ENCODE measurements at regions not wholly inside any gene's neighbourhood (a gene's known extent, or its start where the extent isn't known, plus 50 kb on each side); places are given as distances from the start of the nearest gene placed in this dataset.

GRCh38 chr3:65083240-65083639 is 395.4 kb upstream of the ADAMTS9 start:
- no peak overlapping the region for H3K27ac Mint-ChIP-seq
- no peak for ATAC-seq (ENCODE audit: low read depth)
- ChIA-PET CTCF (interaction anchor here (0.6 kb wide), 1 partner anchor 100 kb away, joined by 3 read pairs; no protein-coding TSS in a partner anchor), POLR2A (no interaction called here)
- no peak overlapping the region for H3K4me3 Mint-ChIP-seq
- no peak for DNase-seq
- TF ChIP-seq, protein P1, sequence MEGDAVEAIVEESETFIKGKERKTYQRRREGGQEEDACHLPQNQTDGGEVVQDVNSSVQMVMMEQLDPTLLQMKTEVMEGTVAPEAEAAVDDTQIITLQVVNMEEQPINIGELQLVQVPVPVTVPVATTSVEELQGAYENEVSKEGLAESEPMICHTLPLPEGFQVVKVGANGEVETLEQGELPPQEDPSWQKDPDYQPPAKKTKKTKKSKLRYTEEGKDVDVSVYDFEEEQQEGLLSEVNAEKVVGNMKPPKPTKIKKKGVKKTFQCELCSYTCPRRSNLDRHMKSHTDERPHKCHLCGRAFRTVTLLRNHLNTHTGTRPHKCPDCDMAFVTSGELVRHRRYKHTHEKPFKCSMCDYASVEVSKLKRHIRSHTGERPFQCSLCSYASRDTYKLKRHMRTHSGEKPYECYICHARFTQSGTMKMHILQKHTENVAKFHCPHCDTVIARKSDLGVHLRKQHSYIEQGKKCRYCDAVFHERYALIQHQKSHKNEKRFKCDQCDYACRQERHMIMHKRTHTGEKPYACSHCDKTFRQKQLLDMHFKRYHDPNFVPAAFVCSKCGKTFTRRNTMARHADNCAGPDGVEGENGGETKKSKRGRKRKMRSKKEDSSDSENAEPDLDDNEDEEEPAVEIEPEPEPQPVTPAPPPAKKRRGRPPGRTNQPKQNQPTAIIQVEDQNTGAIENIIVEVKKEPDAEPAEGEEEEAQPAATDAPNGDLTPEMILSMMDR (IDR thresholded peaks at IDR 0.05): no peak
- H3K9me3 Mint-ChIP-seq: peaks cover 8% of the 10 kb centered on the region
- no peaks in the 10 kb centered on the region for H3K27me3 Mint-ChIP-seq
- H3K36me3 Mint-ChIP-seq (ENCODE audit: low read depth): no peaks in the 10 kb centered on the region
- intact Hi-C loops (cut with micrococcal nuclease): no loop called here
- no peaks in the 10 kb centered on the region for H3K4me1 Mint-ChIP-seq

DNA sequence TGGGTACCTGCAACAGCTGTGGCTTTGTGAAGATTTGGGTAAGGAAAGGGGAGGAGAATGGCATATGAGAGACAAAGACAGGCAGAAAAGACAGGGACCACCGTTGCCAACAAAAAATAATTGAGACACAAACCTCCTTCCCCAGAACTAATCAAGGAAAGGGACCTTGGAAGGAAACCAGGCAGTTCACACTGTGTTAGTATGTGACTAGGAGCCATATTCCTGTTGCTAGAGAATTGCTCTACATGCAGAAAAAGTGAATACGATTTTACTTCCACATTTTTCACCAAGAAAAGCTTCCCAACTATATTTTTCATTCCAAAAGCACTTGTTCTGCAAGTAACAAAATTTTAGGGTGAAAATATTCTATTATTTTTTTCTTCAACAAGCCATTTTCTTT is 393.7 kb upstream of the ADAMTS9 start:
- no peaks in the 10 kb centered on the region for H3K36me3 Mint-ChIP-seq (ENCODE audit: low read depth)
- intact Hi-C loops (cut with micrococcal nuclease): no loop called here
- peaks cover 6% of the 10 kb centered on the region for H3K9me3 Mint-ChIP-seq

GRCh38 chr3:65080432-65080831 is 392.6 kb upstream of the ADAMTS9 start:
- intact Hi-C loops (cut with micrococcal nuclease): no loop called here
- no peaks in the 10 kb centered on the region for H3K27me3 Mint-ChIP-seq
- no peaks in the 10 kb centered on the region for H3K4me1 Mint-ChIP-seq
- DNase-seq (no peak), ATAC-seq (ENCODE audit: low read depth) (no peak)
- no peak overlapping the region for H3K4me3 Mint-ChIP-seq
- ChIA-PET CTCF (no interaction called here), POLR2A (no interaction called here)
- TF ChIP-seq, protein P1 (IDR thresholded peaks at IDR 0.05): no peak
- peaks cover 10% of the 10 kb centered on the region for H3K9me3 Mint-ChIP-seq
- H3K27ac Mint-ChIP-seq: no peak overlapping the region
- H3K36me3 Mint-ChIP-seq (ENCODE audit: low read depth): no peaks in the 10 kb centered on the region

More for the DNA sequence above, 393.7 kb upstream of the ADAMTS9 start:
- H3K4me3 Mint-ChIP-seq: no peak overlapping the region
- CTCF ChIA-PET: no interaction called here
- H3K4me1 Mint-ChIP-seq: no peaks in the 10 kb centered on the region
- ATAC-seq (ENCODE audit: low read depth) (no peak), DNase-seq (no peak)
- POLR2A ChIA-PET: no interaction called here
- TF ChIP-seq, protein P1 (IDR thresholded peaks at IDR 0.05): no peak
- H3K27me3 Mint-ChIP-seq: no peaks in the 10 kb centered on the region
- no peak overlapping the region for H3K27ac Mint-ChIP-seq

GRCh38 chr3:65079560-65079959 is 391.8 kb upstream of the ADAMTS9 start:
- Mint-ChIP-seq H3K4me1 (no peaks in the 10 kb centered on the region), H3K4me3 (no peak overlapping the region), H3K9me3 (peaks cover 7% of the 10 kb centered on the region), H3K27me3 (no peaks in the 10 kb centered on the region), H3K27ac (no peak overlapping the region), H3K36me3 (ENCODE audit: low read depth) (no peaks in the 10 kb centered on the region)
- CTCF ChIA-PET: no interaction called here
- ATAC-seq (ENCODE audit: low read depth): no peak
- TF ChIP-seq, protein P1 (IDR thresholded peaks at IDR 0.05): no peak
- no peak for DNase-seq
- intact Hi-C loops (cut with micrococcal nuclease): no loop called here
- POLR2A ChIA-PET: no interaction called here

GRCh38 chr3:65078748-65079147 is 390.9 kb upstream of the ADAMTS9 start:
- ChIA-PET CTCF (no interaction called here), POLR2A (no interaction called here)
- no peak for ATAC-seq (ENCODE audit: low read depth)
- H3K36me3 Mint-ChIP-seq (ENCODE audit: low read depth): no peaks in the 10 kb centered on the region
- no peak for DNase-seq
- TF ChIP-seq, protein P1 (IDR thresholded peaks at IDR 0.05): no peak
- no peaks in the 10 kb centered on the region for H3K27me3 Mint-ChIP-seq
- H3K4me1 Mint-ChIP-seq: no peaks in the 10 kb centered on the region
- peaks cover 7% of the 10 kb centered on the region for H3K9me3 Mint-ChIP-seq
- H3K27ac Mint-ChIP-seq: no peak overlapping the region
- H3K4me3 Mint-ChIP-seq: no peak overlapping the region
- intact Hi-C loops (cut with micrococcal nuclease): no loop called here
